ENCODE measurements at regions not wholly inside any gene's neighbourhood (a gene's known extent, or its start where the extent isn't known, plus 50 kb on each side); places are given as distances from the start of the nearest gene placed in this dataset.

- TF ChIP-seq EZH2 (IDR thresholded peaks at IDR 0.05; ENCODE audit: borderline replicate concordance, low read depth, low read length, severe bottlenecking): no peak
- TF ChIP-seq CTCF (IDR thresholded peaks at IDR 0.05; ENCODE audit: borderline replicate concordance, extremely low read depth, low read length, poor library complexity, severe bottlenecking): no peak
These were observed 114.4 kb downstream of the ZNF518B start for GRCh38 chr4:10342866-10343265.

Data from DND-41 (cell line).